K562 (cell line): ENCODE measurements at regions not wholly inside any gene's neighbourhood (a gene's known extent, or its start where the extent isn't known, plus 50 kb on each side); places are given as distances from the start of the nearest gene placed in this dataset.

ENCODE experiments used
- ATF3 ChIP-seq, 2 experiments: fragments of 450-650 bp in 1 of 2; sonication (generic) in 1 of 2; formaldehyde crosslinking in 1 of 2; IDR thresholded peaks in 1 of 2; conservative IDR thresholded peaks in 1 of 2; 2 replicates each; pipeline versions ENCODE4 v1.6.1 to v1.8.1; 2016 to 2023; ENCODE audit warnings: mild to moderate bottlenecking in 2 of 2, moderate library complexity in 2 of 2, inconsistent platforms in 1 of 2, missing genetic modification reagents in 1 of 2
- BHLHE40 ChIP-seq: IDR thresholded peaks from 2 replicates; pipeline ENCODE4 v1.6.1; 2011; ENCODE audit warnings: low read length, improper control_type of control experiment
- CTCF ChIP-seq, 3 experiments: IDR thresholded peaks in 2 of 3; conservative IDR thresholded peaks in 1 of 3; 2 replicates each; pipeline ENCODE4 v1.5.1; 2011 to 2012; ENCODE audit warnings: low read length in 3 of 3, mild to moderate bottlenecking in 3 of 3, control low read depth in 2 of 3, improper control_type of control experiment in 1 of 3, inconsistent platforms in 1 of 3, low read depth in 1 of 3, mixed read lengths in 1 of 3, moderate library complexity in 1 of 3; ENCODE audit not compliant: insufficient read depth in 2 of 3
- EZH2 ChIP-seq: IDR thresholded peaks from 2 replicates; pipeline ENCODE4 v1.6.1; 2012; ENCODE audit warnings: low read depth, mild to moderate bottlenecking, inconsistent platforms, low read length, borderline replicate concordance
- FOXM1 ChIP-seq, 2 experiments: fragments of 450-650 bp in 1 of 2; sonication (generic) in 1 of 2; formaldehyde crosslinking in 1 of 2; IDR thresholded peaks; 2 replicates each; pipeline versions ENCODE4 v1.6.1 to v1.9.0; 2017 to 2022; ENCODE audit warnings: low read depth in 2 of 2, mild to moderate bottlenecking in 2 of 2, missing genetic modification reagents in 1 of 2, moderate library complexity in 1 of 2
- FOXP4 ChIP-seq: sonication (generic); formaldehyde crosslinking; IDR thresholded peaks from 2 replicates; pipeline ENCODE4 v1.8.0; 2022; ENCODE audit warnings: mild to moderate bottlenecking, missing genetic modification reagents, borderline replicate concordance
- GABPB1 ChIP-seq: sonication (generic); formaldehyde crosslinking; IDR thresholded peaks from 2 replicates; pipeline ENCODE4 v1.8.0; 2022; ENCODE audit warnings: mild to moderate bottlenecking, missing genetic modification reagents
- MAFK ChIP-seq: IDR thresholded peaks from 2 replicates; pipeline ENCODE4 v1.6.1; 2011; ENCODE audit warnings: low read length, improper control_type of control experiment
- MXD1 ChIP-seq: fragments of 250-450 bp; sonication (Bioruptor Pico); IDR thresholded peaks from 2 replicates; pipeline ENCODE4 v1.8.0; 2021; ENCODE audit warnings: borderline replicate concordance, mild to moderate bottlenecking, moderate library complexity; ENCODE audit not compliant: poor library complexity, severe bottlenecking
- PHF8 ChIP-seq: fragments of 200-600 bp; sonication (generic); IDR thresholded peaks from 2 replicates; pipeline ENCODE4 v1.6.1; 2012; ENCODE audit warnings: mixed run types, mild to moderate bottlenecking, inconsistent platforms, low read length, moderate library complexity, borderline replicate concordance
- POLR2A ChIP-seq: fragments of 450-650 bp; conservative IDR thresholded peaks from 2 replicates; pipeline ENCODE4 v1.6.1; 2016
- SIN3A ChIP-seq, 2 experiments: fragments of 150-350 bp in 1 of 2; IDR thresholded peaks; 2 replicates each; pipeline ENCODE4 v1.6.1; 2011 to 2016; ENCODE audit warnings: borderline replicate concordance in 2 of 2, low read depth in 2 of 2, low read length in 2 of 2, mild to moderate bottlenecking in 2 of 2, moderate library complexity in 2 of 2; ENCODE audit not compliant: control insufficient read depth in 1 of 2
- UBTF ChIP-seq, 2 experiments: IDR thresholded peaks; 2 replicates each; pipeline ENCODE4 v1.6.1; 2012; ENCODE audit warnings: improper control_type of control experiment in 2 of 2, low read depth in 2 of 2, low read length in 2 of 2, borderline replicate concordance in 1 of 2
- ZNF146 ChIP-seq: IDR thresholded peaks from one replicate; pipeline ENCODE4 v1.6.1; 2018; ENCODE audit warnings: missing compliant biosample characterization; ENCODE audit not compliant: unreplicated experiment

- TF ChIP-seq EZH2 = no peak
- TF ChIP-seq CTCF (IDR thresholded peaks at IDR 0.05 in 2 of 3, conservative IDR thresholded peaks at IDR 0.05 in 1 of 3; ENCODE audit: insufficient read depth in 2 of 3, low read depth in 1 of 3, low read length in 3 of 3) = no peak
- no peak for TF ChIP-seq SIN3A (IDR thresholded peaks at IDR 0.05; ENCODE audit: borderline replicate concordance in 2 of 2, control insufficient read depth in 1 of 2, low read depth in 2 of 2, low read length in 2 of 2)
- no peak for TF ChIP-seq POLR2A
- TF ChIP-seq MXD1 (CRISPR knock-in tag) = no peak
- TF ChIP-seq ATF3 (IDR thresholded peaks at IDR 0.05) = no peak
- no peak for TF ChIP-seq ATF3 (CRISPR knock-in tag; conservative IDR thresholded peaks at IDR 0.05)
- no peak for TF ChIP-seq ZNF146
- TF ChIP-seq PHF8 = no peak
- TF ChIP-seq FOXP4 = no peak
- TF ChIP-seq GABPB1 (CRISPR knock-in tag) = no peak
- no peak for TF ChIP-seq BHLHE40
- no peak for TF ChIP-seq FOXM1 (IDR thresholded peaks at IDR 0.05; ENCODE audit: low read depth)
- no peak for TF ChIP-seq FOXM1 (CRISPR knock-in tag; IDR thresholded peaks at IDR 0.05; ENCODE audit: low read depth)
- no peak for TF ChIP-seq UBTF (IDR thresholded peaks at IDR 0.05; ENCODE audit: borderline replicate concordance in 1 of 2, low read depth in 2 of 2, low read length in 2 of 2)
- no peak for TF ChIP-seq MAFK
Observed at GRCh38 chr2:180829261-180829660, 151.1 kb upstream of the UBE2E3 start.
